Liver (tissue), 8 donors: ENCODE measurements at regions not wholly inside any gene's neighbourhood (a gene's known extent, or its start where the extent isn't known, plus 50 kb on each side); places are given as distances from the start of the nearest gene placed in this dataset.

Source experiments
- DNase-seq: peaks from one replicate; pipeline ENCODE4 v3.0.0-alpha.2; 2017; ENCODE audit warnings: low spot score
- H3K27ac ChIP-seq, 2 donors: one replicate each; pipeline ENCODE4 v1.7.0; 2013; ENCODE audit warnings: inconsistent platforms in 2 of 2, low read length in 2 of 2, control low read depth in 1 of 2, low read depth in 1 of 2, mild to moderate bottlenecking in 1 of 2
- H3K27me3 ChIP-seq, 4 donors: one replicate each; pipeline versions ENCODE4 v1.6.1 to v1.7.0; 2013; ENCODE audit warnings: low read length in 3 of 4, inconsistent platforms in 1 of 4, mild to moderate bottlenecking in 1 of 4, moderate library complexity in 1 of 4; ENCODE audit not compliant: control insufficient read depth in 4 of 4, insufficient read depth in 4 of 4
- H3K36me3 ChIP-seq, 4 donors: one replicate each; pipeline versions ENCODE4 v1.6.1 to v1.7.0; 2013; ENCODE audit warnings: low read length in 3 of 4, mild to moderate bottlenecking in 3 of 4, low read depth in 1 of 4, moderate library complexity in 1 of 4; ENCODE audit not compliant: control insufficient read depth in 4 of 4, insufficient read depth in 3 of 4
- H3K4me1 ChIP-seq, 4 donors: one replicate each; pipeline versions ENCODE4 v1.6.1 to v1.7.0; 2013; ENCODE audit warnings: low read length in 3 of 4, mild to moderate bottlenecking in 3 of 4, moderate library complexity in 1 of 4; ENCODE audit not compliant: control insufficient read depth in 4 of 4, insufficient read depth in 4 of 4
- H3K4me3 ChIP-seq, 3 donors: one replicate each; pipeline versions ENCODE4 v1.6.1 to v1.7.0; 2013; ENCODE audit warnings: low read length in 3 of 3, control low read depth in 1 of 3, low read depth in 1 of 3, mild to moderate bottlenecking in 1 of 3
- H3K9ac ChIP-seq, 2 donors: one replicate each; pipeline ENCODE4 v1.7.0; 2013; ENCODE audit warnings: low read length in 2 of 2, mild to moderate bottlenecking in 2 of 2, moderate library complexity in 2 of 2, control low read depth in 1 of 2, low read depth in 1 of 2
- H3K9me3 ChIP-seq, 4 donors: one replicate each; pipeline versions ENCODE4 v1.6.1 to v1.7.0; 2013; ENCODE audit warnings: low read length in 3 of 4; ENCODE audit not compliant: control insufficient read depth in 4 of 4
- ATF3 ChIP-seq: IDR thresholded peaks from 2 replicates; pipeline ENCODE4 v1.6.1; 2016; ENCODE audit warnings: antibody characterized with exemption
- CTCF ChIP-seq: fragments of 150-350 bp; IDR thresholded peaks from 2 replicates; pipeline ENCODE4 v1.5.1; 2017; ENCODE audit warnings: improper control_type of control experiment, low read depth, low read length; ENCODE audit not compliant: missing input control
- EGR1 ChIP-seq, 2 donors: IDR thresholded peaks; 2 replicates each; pipeline ENCODE4 v1.6.1; 2016 to 2018; ENCODE audit warnings: antibody characterized with exemption in 2 of 2, low read depth in 2 of 2
- FOXA1 ChIP-seq: IDR thresholded peaks from 2 replicates; pipeline ENCODE4 v1.6.1; 2016; ENCODE audit warnings: antibody characterized with exemption
- FOXA2 ChIP-seq: IDR thresholded peaks from 2 replicates; pipeline ENCODE4 v1.6.1; 2016; ENCODE audit warnings: antibody characterized with exemption
- GABPA ChIP-seq, 2 donors: IDR thresholded peaks in 1 of 2; conservative IDR thresholded peaks in 1 of 2; 2 replicates each; pipeline ENCODE4 v1.6.1; 2016; ENCODE audit warnings: antibody characterized with exemption in 2 of 2, mild to moderate bottlenecking in 1 of 2, moderate library complexity in 1 of 2
- HNF4A ChIP-seq, 2 donors: conservative IDR thresholded peaks; 2 replicates each; pipeline ENCODE4 v1.6.1; 2016; ENCODE audit warnings: antibody characterized with exemption in 2 of 2, mild to moderate bottlenecking in 2 of 2
- HNF4G ChIP-seq: IDR thresholded peaks from 2 replicates; pipeline ENCODE4 v1.6.1; 2016; ENCODE audit warnings: antibody characterized with exemption
- JUND ChIP-seq, 2 donors: IDR thresholded peaks; 2 replicates each; pipeline ENCODE4 v1.6.1; 2016; ENCODE audit warnings: antibody characterized with exemption in 2 of 2
- MAX ChIP-seq: IDR thresholded peaks from 2 replicates; pipeline ENCODE4 v1.6.1; 2016; ENCODE audit warnings: antibody characterized with exemption
- NR2F2 ChIP-seq: IDR thresholded peaks from 2 replicates; pipeline ENCODE4 v1.6.1; 2016; ENCODE audit warnings: antibody characterized with exemption
- RAD21 ChIP-seq, 2 donors: IDR thresholded peaks; 2 replicates each; pipeline ENCODE4 v1.6.1; 2016; ENCODE audit warnings: antibody characterized with exemption in 2 of 2, mild to moderate bottlenecking in 2 of 2
- REST ChIP-seq: IDR thresholded peaks from 2 replicates; pipeline ENCODE4 v1.6.1; 2016; ENCODE audit warnings: antibody characterized with exemption, mild to moderate bottlenecking
- RXRA ChIP-seq, 2 donors: IDR thresholded peaks; 2 replicates each; pipeline ENCODE4 v1.6.1; 2017 to 2018; ENCODE audit warnings: antibody characterized with exemption in 2 of 2, mild to moderate bottlenecking in 1 of 2
- SP1 ChIP-seq: IDR thresholded peaks from 2 replicates; pipeline ENCODE4 v1.6.1; 2018; ENCODE audit warnings: antibody characterized with exemption, mild to moderate bottlenecking
- TAF1 ChIP-seq: conservative IDR thresholded peaks from 2 replicates; pipeline ENCODE4 v1.6.1; 2016; ENCODE audit warnings: antibody characterized with exemption, mild to moderate bottlenecking
- YY1 ChIP-seq: IDR thresholded peaks from 2 replicates; pipeline ENCODE4 v1.6.1; 2016; ENCODE audit warnings: antibody characterized with exemption, mild to moderate bottlenecking
- ZBTB33 ChIP-seq: IDR thresholded peaks from 2 replicates; pipeline ENCODE4 v1.6.1; 2016; ENCODE audit warnings: antibody characterized with exemption
- WGBS: extraction: QIAGEN DNeasy Blood & Tissue Kit; methylation state at CpG from one replicate; pipeline ENCODE4 v1.1.7; 2013; 5-methylcytosine and 5-hydroxymethylcytosine counted together
- donor health status: healthy.
- donor health status: healthy.
- donor health status: healthy.
- donor health status: healthy.
- donor health status: healthy.

- Histone ChIP-seq H3K27ac (no peak overlapping the region), H3K9ac (no peak overlapping the region), H3K4me1 (no peaks in the 10 kb centered on the region), H3K9me3 (no peaks in the 10 kb centered on the region), H3K36me3 (no peaks in the 10 kb centered on the region), H3K27me3 (no peaks in the 10 kb centered on the region), H3K4me3 (no peak overlapping the region)
- TF ChIP-seq MAX = no peak
- TF ChIP-seq HNF4A (conservative IDR thresholded peaks at IDR 0.05) = no peak
- no peak for TF ChIP-seq RAD21 (IDR thresholded peaks at IDR 0.05)
- no peak for TF ChIP-seq RXRA (IDR thresholded peaks at IDR 0.05)
- TF ChIP-seq EGR1 (IDR thresholded peaks at IDR 0.05; ENCODE audit: low read depth in 2 of 2) = no peak
- TF ChIP-seq FOXA1 = no peak
- TF ChIP-seq HNF4G = no peak
- TF ChIP-seq TAF1 = no peak
- no peak for TF ChIP-seq ZBTB33
- no peak for TF ChIP-seq NR2F2
- no peak for TF ChIP-seq SP1
- TF ChIP-seq FOXA2 = no peak
- TF ChIP-seq REST = no peak
- TF ChIP-seq JUND (IDR thresholded peaks at IDR 0.05) = no peak
- no peak for TF ChIP-seq ATF3
- TF ChIP-seq CTCF = no peak
- TF ChIP-seq GABPA (IDR thresholded peaks at IDR 0.05 in 1 of 2, conservative IDR thresholded peaks at IDR 0.05 in 1 of 2) = no peak
- no peak for TF ChIP-seq YY1
- no peak for DNase-seq
- 95% methylated on average over 4 of the region's 4 CpGs for WGBS
Measured at GRCh38 chr12:124078800-124079199, 105.8 kb downstream of the ZNF664 start.

GRCh38 chr12:124080649-124081048 lies 107.6 kb downstream of the ZNF664 start:
- H3K36me3 ChIP-seq = no peaks in the 10 kb centered on the region
- no peaks in the 10 kb centered on the region for H3K27me3 ChIP-seq
- H3K4me1 ChIP-seq = no peaks in the 10 kb centered on the region
- H3K9ac ChIP-seq = no peak overlapping the region
- H3K4me3 ChIP-seq = no peak overlapping the region
- H3K27ac ChIP-seq = no peak overlapping the region
- WGBS = 96% methylated on average over 5 of the region's 5 CpGs
- no peak for DNase-seq
- H3K9me3 ChIP-seq = no peaks in the 10 kb centered on the region
- TF ChIP-seq ATF3 (no peak), YY1 (no peak), NR2F2 (no peak), SP1 (no peak), EGR1 (IDR thresholded peaks at IDR 0.05; ENCODE audit: low read depth in 2 of 2) (no peak), GABPA (IDR thresholded peaks at IDR 0.05 in 1 of 2, conservative IDR thresholded peaks at IDR 0.05 in 1 of 2) (no peak), JUND (IDR thresholded peaks at IDR 0.05) (no peak), ZBTB33 (no peak), REST (no peak), RAD21 (IDR thresholded peaks at IDR 0.05) (no peak), TAF1 (no peak)
